Skeletal muscle tissue (tissue), 3 donors: ENCODE measurements at regions not wholly inside any gene's neighbourhood (a gene's known extent, or its start where the extent isn't known, plus 50 kb on each side); places are given as distances from the start of the nearest gene placed in this dataset.
A peak's percentile ranks its signal among the peaks of the same experiment; 100 is the strongest.

Source experiments
- H3K27ac ChIP-seq: one replicate; pipeline ENCODE4 v1.7.0; 2013; ENCODE audit warnings: mild to moderate bottlenecking, low read depth, low read length, inconsistent platforms
- H3K27me3 ChIP-seq, 3 donors: one replicate each; pipeline ENCODE4 v1.7.0; 2013; ENCODE audit warnings: low read length in 3 of 3; ENCODE audit not compliant: control insufficient read depth in 3 of 3, insufficient read depth in 3 of 3
- H3K36me3 ChIP-seq, 3 donors: one replicate each; pipeline ENCODE4 v1.7.0; 2013; ENCODE audit warnings: low read length in 3 of 3; ENCODE audit not compliant: control insufficient read depth in 3 of 3, insufficient read depth in 3 of 3
- H3K4me1 ChIP-seq, 3 donors: one replicate each; pipeline ENCODE4 v1.7.0; 2013; ENCODE audit warnings: low read length in 3 of 3, mild to moderate bottlenecking in 3 of 3; ENCODE audit not compliant: control insufficient read depth in 3 of 3, insufficient read depth in 3 of 3
- H3K4me3 ChIP-seq, 3 donors: one replicate each; pipeline ENCODE4 v1.7.0; 2013; ENCODE audit warnings: low read length in 3 of 3
- H3K9ac ChIP-seq, 3 donors: one replicate each; pipeline ENCODE4 v1.7.0; 2013; ENCODE audit warnings: low read length in 3 of 3, mild to moderate bottlenecking in 3 of 3, moderate library complexity in 2 of 3, low read depth in 1 of 3
- H3K9me3 ChIP-seq, 3 donors: one replicate each; pipeline ENCODE4 v1.7.0; 2013; ENCODE audit warnings: low read length in 3 of 3; ENCODE audit not compliant: control insufficient read depth in 3 of 3
- donor health status: Osteomylitis.

- Histone ChIP-seq H3K4me1 (peaks cover 4 to 11% (median 11%) of the 10 kb centered on the region in 3 donors), H3K9me3 (no peaks in the 10 kb centered on the region), H3K27ac (no peak overlapping the region), H3K4me3 (no peak overlapping the region), H3K27me3 (peaks cover 0 to 4% (median 0%) of the 10 kb centered on the region in 3 donors), H3K36me3 (no peaks in the 10 kb centered on the region), H3K9ac (no peak overlapping the region)
Measured at GRCh38 chr18:76622651-76623050, 127.6 kb upstream of the ZNF516 start.

GRCh38 chr18:76621782-76622495 is 126.9 kb upstream of the ZNF516 start:
- peaks cover 0 to 4% (median 0%) of the 10 kb centered on the region in 3 donors for H3K27me3 ChIP-seq
- peaks cover 4 to 11% (median 11%) of the 10 kb centered on the region in 3 donors for H3K4me1 ChIP-seq
- no peak overlapping the region for H3K27ac ChIP-seq
- H3K9ac ChIP-seq: no peak overlapping the region
- no peaks in the 10 kb centered on the region for H3K36me3 ChIP-seq
- H3K9me3 ChIP-seq: no peaks in the 10 kb centered on the region
- no peak overlapping the region for H3K4me3 ChIP-seq

GRCh38 chr18:76621226-76621625 is 126.2 kb upstream of the ZNF516 start:
- no peak overlapping the region for H3K9ac ChIP-seq
- H3K4me1 ChIP-seq: peaks cover 4 to 11% (median 11%) of the 10 kb centered on the region in 3 donors
- peaks cover 0 to 4% (median 0%) of the 10 kb centered on the region in 3 donors for H3K27me3 ChIP-seq
- H3K36me3 ChIP-seq: no peaks in the 10 kb centered on the region
- H3K4me3 ChIP-seq: no peak overlapping the region
- no peaks in the 10 kb centered on the region for H3K9me3 ChIP-seq
- H3K27ac ChIP-seq: no peak overlapping the region

- Histone ChIP-seq H3K9ac (peak overlapping the region in 2 of 3 donors; percentile 33 to 77), H3K9me3 (no peaks in the 10 kb centered on the region), H3K36me3 (no peaks in the 10 kb centered on the region), H3K27me3 (peaks cover 0 to 7% (median 0%) of the 10 kb centered on the region in 3 donors), H3K4me1 (peaks cover 4 to 11% (median 11%) of the 10 kb centered on the region in 3 donors), H3K27ac (no peak overlapping the region), H3K4me3 (peak overlapping the region; percentile 65 to 68 (median 67))
Measured at GRCh38 chr18:76620321-76621170, 125.5 kb upstream of the ZNF516 start.

- peak overlapping the region in 2 of 3 donors; percentile 0 to 77 for H3K9ac ChIP-seq
- peak overlapping the region; percentile 51 to 68 (median 54) for H3K4me3 ChIP-seq
- no peak overlapping the region for H3K27ac ChIP-seq
- peaks cover 0 to 11% (median 0%) of the 10 kb centered on the region in 3 donors for H3K27me3 ChIP-seq
- no peaks in the 10 kb centered on the region for H3K36me3 ChIP-seq
- no peaks in the 10 kb centered on the region for H3K9me3 ChIP-seq
- peaks cover 4 to 11% (median 11%) of the 10 kb centered on the region in 3 donors for H3K4me1 ChIP-seq
Measured at GRCh38 chr18:76619621-76620315, 124.7 kb upstream of the ZNF516 start.

- Histone ChIP-seq H3K4me1 (peaks cover 4 to 11% (median 11%) of the 10 kb centered on the region in 3 donors), H3K27me3 (peaks cover 0 to 11% (median 0%) of the 10 kb centered on the region in 3 donors), H3K4me3 (peak overlapping the region in 2 of 3 donors; percentile 54 to 68), H3K27ac (no peak overlapping the region), H3K9me3 (no peaks in the 10 kb centered on the region), H3K9ac (peak overlapping the region in 1 of 3 donors; percentile 77), H3K36me3 (no peaks in the 10 kb centered on the region)
Measured at GRCh38 chr18:76619261-76619620, 124.2 kb upstream of the ZNF516 start.

- H3K27me3 ChIP-seq: peaks cover 0 to 15% (median 0%) of the 10 kb centered on the region in 3 donors
- H3K9me3 ChIP-seq: no peaks in the 10 kb centered on the region
- peaks cover 4 to 11% (median 11%) of the 10 kb centered on the region in 3 donors for H3K4me1 ChIP-seq
- no peaks in the 10 kb centered on the region for H3K36me3 ChIP-seq
- no peak overlapping the region for H3K9ac ChIP-seq
- H3K4me3 ChIP-seq: no peak overlapping the region
- no peak overlapping the region for H3K27ac ChIP-seq
Measured at GRCh38 chr18:76618721-76619120, 123.7 kb upstream of the ZNF516 start.

- Histone ChIP-seq H3K9ac (no peak overlapping the region), H3K9me3 (no peaks in the 10 kb centered on the region), H3K27ac (no peak overlapping the region), H3K27me3 (peaks cover 0 to 27% (median 0%) of the 10 kb centered on the region in 3 donors), H3K4me1 (peaks cover 4 to 11% (median 11%) of the 10 kb centered on the region in 3 donors), H3K36me3 (no peaks in the 10 kb centered on the region), H3K4me3 (no peak overlapping the region)
Measured at GRCh38 chr18:76616373-76616772, 121.3 kb upstream of the ZNF516 start.

GRCh38 chr18:76615065-76615733 is 120.2 kb upstream of the ZNF516 start:
- Histone ChIP-seq H3K4me1 (peaks cover 7 to 9% (median 8%) of the 10 kb centered on the region in 3 donors), H3K27me3 (peaks cover 0 to 22% (median 0%) of the 10 kb centered on the region in 3 donors), H3K27ac (no peak overlapping the region), H3K9ac (no peak overlapping the region), H3K4me3 (no peak overlapping the region), H3K9me3 (no peaks in the 10 kb centered on the region), H3K36me3 (no peaks in the 10 kb centered on the region)
